ENCODE measurements at regions not wholly inside any gene's neighbourhood (a gene's known extent, or its start where the extent isn't known, plus 50 kb on each side); places are given as distances from the start of the nearest gene placed in this dataset.
A peak's percentile ranks its signal among the peaks of the same experiment; 100 is the strongest.

DNA sequence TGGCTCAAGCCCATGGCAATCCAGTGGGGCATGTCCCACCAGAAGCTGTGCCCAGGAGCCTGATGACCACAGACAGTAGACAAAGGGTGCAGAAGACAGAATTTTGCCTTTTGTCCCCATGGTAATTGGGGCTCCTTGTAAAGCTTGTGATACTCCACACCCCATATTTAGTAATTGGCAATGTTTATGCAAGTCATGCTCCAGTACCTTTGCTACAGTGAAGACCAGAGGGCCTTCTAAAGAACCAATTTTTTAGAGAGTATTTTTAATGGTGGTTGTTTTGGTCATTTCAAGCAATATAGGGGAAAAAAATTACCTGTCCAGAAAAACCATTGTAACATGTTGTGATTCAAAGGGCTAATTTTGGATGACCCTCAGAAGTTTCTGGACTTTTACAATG is 194.8 kb downstream of the ANAPC1 start:
- H3K4me1 ChIP-seq (ENCODE audit: control insufficient read depth, insufficient read depth, low read length, unreplicated experiment), result no peaks in the 10 kb centered on the region
- H3K27ac ChIP-seq (ENCODE audit: low read depth, low read length), result no peak overlapping the region
- no peak overlapping the region for H3K4me3 ChIP-seq (ENCODE audit: low read depth, low read length)

GRCh38 chr2:111689941-111690340 is 194.1 kb downstream of the ANAPC1 start:
- Histone ChIP-seq H3K4me1 (ENCODE audit: control insufficient read depth, insufficient read depth, low read length, unreplicated experiment) (peaks cover 4% of the 10 kb centered on the region), H3K79me2 (ENCODE audit: control insufficient read depth, insufficient read depth, low read length, unreplicated experiment) (no peaks in the 10 kb centered on the region), H3K27ac (ENCODE audit: low read depth, low read length) (no peak overlapping the region), H3K27me3 (ENCODE audit: insufficient read depth, low read length) (no peaks in the 10 kb centered on the region), H3K36me3 (ENCODE audit: insufficient read depth, low read length) (no peaks in the 10 kb centered on the region), H2AFZ (ENCODE audit: low read length, unreplicated experiment) (no peak overlapping the region), H3K4me3 (ENCODE audit: low read depth, low read length) (no peak overlapping the region)

More for the DNA sequence above, 194.8 kb downstream of the ANAPC1 start:
- H3K27me3 ChIP-seq (ENCODE audit: insufficient read depth, low read length), result no peaks in the 10 kb centered on the region
- H3K79me2 ChIP-seq (ENCODE audit: control insufficient read depth, insufficient read depth, low read length, unreplicated experiment), result no peaks in the 10 kb centered on the region
- no peaks in the 10 kb centered on the region for H3K36me3 ChIP-seq (ENCODE audit: insufficient read depth, low read length)
- no peak overlapping the region for H2AFZ ChIP-seq (ENCODE audit: low read length, unreplicated experiment)

- Histone ChIP-seq H3K4me3 (ENCODE audit: low read depth, low read length) (no peak overlapping the region), H3K4me1 (ENCODE audit: control insufficient read depth, insufficient read depth, low read length, unreplicated experiment) (peaks cover 6% of the 10 kb centered on the region), H3K36me3 (ENCODE audit: insufficient read depth, low read length) (no peaks in the 10 kb centered on the region), H2AFZ (ENCODE audit: low read length, unreplicated experiment) (no peak overlapping the region), H3K79me2 (ENCODE audit: control insufficient read depth, insufficient read depth, low read length, unreplicated experiment) (no peaks in the 10 kb centered on the region), H3K27me3 (ENCODE audit: insufficient read depth, low read length) (no peaks in the 10 kb centered on the region), H3K27ac (ENCODE audit: low read depth, low read length) (no peak overlapping the region)
Observed at GRCh38 chr2:111691164-111691875, 192.7 kb downstream of the ANAPC1 start.

GRCh38 chr2:111692311-111692710 is 191.7 kb downstream of the ANAPC1 start:
- H3K4me1 ChIP-seq (ENCODE audit: control insufficient read depth, insufficient read depth, low read length, unreplicated experiment), result peaks cover 6% of the 10 kb centered on the region
- H3K4me3 ChIP-seq (ENCODE audit: low read depth, low read length), result no peak overlapping the region
- no peak overlapping the region for H2AFZ ChIP-seq (ENCODE audit: low read length, unreplicated experiment)
- H3K27me3 ChIP-seq (ENCODE audit: insufficient read depth, low read length), result no peaks in the 10 kb centered on the region
- H3K36me3 ChIP-seq (ENCODE audit: insufficient read depth, low read length), result no peaks in the 10 kb centered on the region
- H3K79me2 ChIP-seq (ENCODE audit: control insufficient read depth, insufficient read depth, low read length, unreplicated experiment), result no peaks in the 10 kb centered on the region
- H3K27ac ChIP-seq (ENCODE audit: low read depth, low read length), result no peak overlapping the region

- Histone ChIP-seq H3K4me1 (ENCODE audit: control insufficient read depth, insufficient read depth, low read length, unreplicated experiment) (peaks cover 20% of the 10 kb centered on the region), H3K79me2 (ENCODE audit: control insufficient read depth, insufficient read depth, low read length, unreplicated experiment) (no peaks in the 10 kb centered on the region), H3K27ac (ENCODE audit: low read depth, low read length) (peak overlapping the region; percentile 61), H3K4me3 (ENCODE audit: low read depth, low read length) (no peak overlapping the region), H3K27me3 (ENCODE audit: insufficient read depth, low read length) (no peaks in the 10 kb centered on the region), H3K36me3 (ENCODE audit: insufficient read depth, low read length) (no peaks in the 10 kb centered on the region), H2AFZ (ENCODE audit: low read length, unreplicated experiment) (peak overlapping the region; percentile 57)
Observed at GRCh38 chr2:111694700-111695101, 189.3 kb downstream of the ANAPC1 start.

- H3K27ac ChIP-seq (ENCODE audit: low read depth, low read length), result peak overlapping the region; percentile 61; the same call in 1 of the 2 replicates
Observed at GRCh38 chr2:111695441-111696007, 188.5 kb downstream of the ANAPC1 start.

GRCh38 chr2:111696226-111696625 is 187.8 kb downstream of the ANAPC1 start:
- H3K79me2 ChIP-seq (ENCODE audit: control insufficient read depth, insufficient read depth, low read length, unreplicated experiment), result no peaks in the 10 kb centered on the region
- H3K4me1 ChIP-seq (ENCODE audit: control insufficient read depth, insufficient read depth, low read length, unreplicated experiment), result peaks cover 20% of the 10 kb centered on the region
- no peaks in the 10 kb centered on the region for H3K36me3 ChIP-seq (ENCODE audit: insufficient read depth, low read length)
- no peak overlapping the region for H3K4me3 ChIP-seq (ENCODE audit: low read depth, low read length)
- no peaks in the 10 kb centered on the region for H3K27me3 ChIP-seq (ENCODE audit: insufficient read depth, low read length)
- H2AFZ ChIP-seq (ENCODE audit: low read length, unreplicated experiment), result no peak overlapping the region
- H3K27ac ChIP-seq (ENCODE audit: low read depth, low read length), result no peak overlapping the region

More at GRCh38 chr2:111695441-111696007, 188.5 kb downstream of the ANAPC1 start:
- no peaks in the 10 kb centered on the region for H3K36me3 ChIP-seq (ENCODE audit: insufficient read depth, low read length)
- peaks cover 20% of the 10 kb centered on the region for H3K4me1 ChIP-seq (ENCODE audit: control insufficient read depth, insufficient read depth, low read length, unreplicated experiment)
- H2AFZ ChIP-seq (ENCODE audit: low read length, unreplicated experiment), result no peak overlapping the region
- H3K27me3 ChIP-seq (ENCODE audit: insufficient read depth, low read length), result no peaks in the 10 kb centered on the region
- no peak overlapping the region for H3K4me3 ChIP-seq (ENCODE audit: low read depth, low read length)
- no peaks in the 10 kb centered on the region for H3K79me2 ChIP-seq (ENCODE audit: control insufficient read depth, insufficient read depth, low read length, unreplicated experiment)

GRCh38 chr2:111697560-111697959 is 186.4 kb downstream of the ANAPC1 start:
- Histone ChIP-seq H3K4me1 (ENCODE audit: control insufficient read depth, insufficient read depth, low read length, unreplicated experiment) (peaks cover 24% of the 10 kb centered on the region), H3K27me3 (ENCODE audit: insufficient read depth, low read length) (no peaks in the 10 kb centered on the region), H3K4me3 (ENCODE audit: low read depth, low read length) (no peak overlapping the region), H2AFZ (ENCODE audit: low read length, unreplicated experiment) (no peak overlapping the region), H3K36me3 (ENCODE audit: insufficient read depth, low read length) (no peaks in the 10 kb centered on the region), H3K27ac (ENCODE audit: low read depth, low read length) (no peak overlapping the region), H3K79me2 (ENCODE audit: control insufficient read depth, insufficient read depth, low read length, unreplicated experiment) (no peaks in the 10 kb centered on the region)

DNA sequence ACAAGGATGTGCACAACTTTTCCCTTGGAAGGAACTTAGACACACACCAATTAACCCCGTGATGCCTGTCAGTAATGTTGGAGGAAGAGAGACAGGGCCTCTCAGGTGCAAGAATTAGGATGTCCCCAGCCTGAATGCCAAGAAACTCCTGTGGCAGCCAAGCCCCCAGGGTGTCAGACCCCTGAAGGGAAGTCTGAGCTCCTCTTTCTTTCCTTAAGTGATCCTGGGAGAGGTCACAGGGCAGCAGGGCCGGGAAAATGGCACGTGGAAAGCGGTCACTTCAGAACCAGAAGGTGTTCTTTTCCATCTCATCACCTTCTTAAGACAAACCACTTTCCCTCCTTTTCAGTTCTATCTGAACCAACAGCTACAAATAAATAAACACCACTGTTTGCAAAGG is 185.9 kb downstream of the ANAPC1 start:
- 0 out of 2 replicates have a peak overlapping the region, but pooled peaks have one; percentile 80 for H3K27ac ChIP-seq (ENCODE audit: low read depth, low read length)
- H3K4me1 ChIP-seq (ENCODE audit: control insufficient read depth, insufficient read depth, low read length, unreplicated experiment), result peaks cover 24% of the 10 kb centered on the region
- H2AFZ ChIP-seq (ENCODE audit: low read length, unreplicated experiment), result no peak overlapping the region

GRCh38 chr2:111698743-111699554 is 185.0 kb downstream of the ANAPC1 start:
- H2AFZ ChIP-seq (ENCODE audit: low read length, unreplicated experiment), result no peak overlapping the region
- H3K4me3 ChIP-seq (ENCODE audit: low read depth, low read length), result 0 out of 2 replicates have a peak overlapping the region, but pooled peaks have one; percentile 17
- H3K27ac ChIP-seq (ENCODE audit: low read depth, low read length), result peak overlapping the region; percentile 80
- H3K36me3 ChIP-seq (ENCODE audit: insufficient read depth, low read length), result no peaks in the 10 kb centered on the region
- H3K79me2 ChIP-seq (ENCODE audit: control insufficient read depth, insufficient read depth, low read length, unreplicated experiment), result no peaks in the 10 kb centered on the region
- peaks cover 26% of the 10 kb centered on the region for H3K4me1 ChIP-seq (ENCODE audit: control insufficient read depth, insufficient read depth, low read length, unreplicated experiment)
- H3K27me3 ChIP-seq (ENCODE audit: insufficient read depth, low read length), result no peaks in the 10 kb centered on the region

More for the DNA sequence above, 185.9 kb downstream of the ANAPC1 start:
- H3K79me2 ChIP-seq (ENCODE audit: control insufficient read depth, insufficient read depth, low read length, unreplicated experiment), result no peaks in the 10 kb centered on the region
- no peaks in the 10 kb centered on the region for H3K36me3 ChIP-seq (ENCODE audit: insufficient read depth, low read length)
- no peaks in the 10 kb centered on the region for H3K27me3 ChIP-seq (ENCODE audit: insufficient read depth, low read length)
- no peak overlapping the region for H3K4me3 ChIP-seq (ENCODE audit: low read depth, low read length)
